Right forelimb (tissue), 1 donor: ENCODE measurements at regions not wholly inside any gene's neighbourhood (a gene's known extent, or its start where the extent isn't known, plus 50 kb on each side); places are given as distances from the start of the nearest gene placed in this dataset.
"Not testable (repeated sequence)": the region's sequence is repeated elsewhere in the genome, so short reads cannot be mapped to it uniquely, and the experiment has no call there.

Experiments used
- DNase-seq: peaks from one replicate; pipeline ENCODE4 v3.0.0-alpha.2; 2018

- no peak for DNase-seq
These were observed 101.2 kb upstream of the KLF6 start for GRCh38 chr10:3886191-3886590.

GRCh38 chr10:3882855-3883254 lies 97.8 kb upstream of the KLF6 start:
- no peak for DNase-seq

GRCh38 chr10:3881622-3882021 lies 96.6 kb upstream of the KLF6 start:
- DNase-seq = no peak

- DNase-seq = no peak
These were observed 94.1 kb upstream of the KLF6 start for GRCh38 chr10:3879073-3879472.

GRCh38 chr10:3877211-3878000 lies 92.4 kb upstream of the KLF6 start:
- no peak for DNase-seq

- DNase-seq = no peak
These were observed 91.4 kb upstream of the KLF6 start for GRCh38 chr10:3876350-3876962.

GRCh38 chr10:3875842-3876235 lies 90.8 kb upstream of the KLF6 start:
- no peak for DNase-seq

- no peak for DNase-seq
These were observed 90.2 kb upstream of the KLF6 start for GRCh38 chr10:3874990-3875841.

- not testable (repeated sequence) for DNase-seq
These were observed 89.6 kb upstream of the KLF6 start for GRCh38 chr10:3874610-3874989.

- no peak for DNase-seq
These were observed 88.9 kb upstream of the KLF6 start for GRCh38 chr10:3873728-3874461.

- no peak for DNase-seq
These were observed 87.8 kb upstream of the KLF6 start for GRCh38 chr10:3872712-3873329.

GRCh38 chr10:3871424-3871996 lies 86.5 kb upstream of the KLF6 start:
- DNase-seq = no peak

- no peak for DNase-seq
These were observed 84.0 kb upstream of the KLF6 start for GRCh38 chr10:3869036-3869435.

- DNase-seq = no peak
These were observed 83.3 kb upstream of the KLF6 start for GRCh38 chr10:3868271-3868664.

- DNase-seq = no peak
These were observed 82.7 kb upstream of the KLF6 start for GRCh38 chr10:3867454-3868270.

GRCh38 chr10:3866332-3866731 lies 81.3 kb upstream of the KLF6 start:
- DNase-seq = no peak

- no peak for DNase-seq
These were observed 80.6 kb upstream of the KLF6 start for GRCh38 chr10:3865565-3865964.

GRCh38 chr10:3861795-3862194 lies 76.8 kb upstream of the KLF6 start:
- no peak for DNase-seq

GRCh38 chr10:3858051-3858845 lies 73.2 kb upstream of the KLF6 start:
- DNase-seq = no peak

- no peak for DNase-seq
These were observed 72.3 kb upstream of the KLF6 start for GRCh38 chr10:3857318-3857717.
